Sigmoid colon (tissue), 4 donors: ENCODE measurements at regions not wholly inside any gene's neighbourhood (a gene's known extent, or its start where the extent isn't known, plus 50 kb on each side); places are given as distances from the start of the nearest gene placed in this dataset.

ENCODE experiments used
- CTCF ChIP-seq, 4 experiments: fragments of 450-650 bp in 3 of 4; fragments of 200-600 bp in 1 of 4; IDR thresholded peaks; one replicate each; pipeline ENCODE4 v1.5.1; 2016 to 2019; ENCODE audit warnings: antibody characterized with exemption in 4 of 4, mild to moderate bottlenecking in 3 of 4, moderate library complexity in 2 of 4
- EP300 ChIP-seq, 4 donors: sonication (generic); formaldehyde crosslinking; IDR thresholded peaks; one replicate each; pipeline ENCODE4 v1.6.1; 2017; ENCODE audit warnings: antibody characterized with exemption in 4 of 4
- POLR2A ChIP-seq, 2 donors: fragments of 450-650 bp; IDR thresholded peaks; one replicate each; pipeline ENCODE4 v1.6.1; 2016; ENCODE audit warnings: antibody characterized with exemption in 2 of 2, mild to moderate bottlenecking in 2 of 2, moderate library complexity in 2 of 2

- no peak for TF ChIP-seq EP300 (IDR thresholded peaks at IDR 0.05)
- no peak for TF ChIP-seq CTCF (IDR thresholded peaks at IDR 0.05)
- TF ChIP-seq POLR2A (IDR thresholded peaks at IDR 0.05), result no peak
These were observed 52.7 kb upstream of the MYEOV start for GRCh38 chr11:69241075-69241740.
